Endothelial cell (in vitro differentiated cells): ENCODE measurements at regions not wholly inside any gene's neighbourhood (a gene's known extent, or its start where the extent isn't known, plus 50 kb on each side); places are given as distances from the start of the nearest gene placed in this dataset.

Experiments used
- DNase-seq: peaks from one replicate; pipeline ENCODE4 v3.0.0; 2021; ENCODE audit warnings: low spot score
- H3K27ac Mint-ChIP-seq: one replicate; pipeline ENCODE4 v1.8.0; 2021; ENCODE audit warnings: mixed read lengths, inconsistent platforms; ENCODE audit not compliant: unreplicated experiment
- H3K27me3 Mint-ChIP-seq: one replicate; pipeline ENCODE4 v1.8.0; 2021; ENCODE audit warnings: mild to moderate bottlenecking, moderate library complexity, mixed read lengths, inconsistent platforms; ENCODE audit not compliant: unreplicated experiment
- H3K36me3 Mint-ChIP-seq: one replicate; pipeline ENCODE4 v1.8.0; 2021; ENCODE audit warnings: mild to moderate bottlenecking, low read depth, mixed read lengths, inconsistent platforms; ENCODE audit not compliant: unreplicated experiment
- H3K4me1 Mint-ChIP-seq: one replicate; pipeline ENCODE4 v1.8.0; 2021; ENCODE audit warnings: mild to moderate bottlenecking, mixed read lengths, inconsistent platforms; ENCODE audit not compliant: unreplicated experiment
- H3K4me3 Mint-ChIP-seq: one replicate; pipeline ENCODE4 v1.8.0; 2021; ENCODE audit warnings: mild to moderate bottlenecking, mixed read lengths, inconsistent platforms; ENCODE audit not compliant: unreplicated experiment
- H3K9me3 Mint-ChIP-seq: one replicate; pipeline ENCODE4 v1.8.0; 2021; ENCODE audit warnings: mixed read lengths, inconsistent platforms; ENCODE audit not compliant: unreplicated experiment
- CTCF ChIP-seq: fragments of 200-600 bp; sonication (generic); IDR thresholded peaks from one replicate; pipeline ENCODE4 v1.5.0; 2021; ENCODE audit warnings: antibody characterized with exemption; ENCODE audit not compliant: unreplicated experiment

GRCh38 chr14:25488961-25489360 lies 439.0 kb upstream of the STXBP6 start:
- no peak overlapping the region for H3K27ac Mint-ChIP-seq
- no peak overlapping the region for H3K4me3 Mint-ChIP-seq
- no peak for TF ChIP-seq CTCF
- peaks cover 3% of the 10 kb centered on the region for H3K4me1 Mint-ChIP-seq
- H3K27me3 Mint-ChIP-seq: no peaks in the 10 kb centered on the region
- no peak for DNase-seq
- no peaks in the 10 kb centered on the region for H3K9me3 Mint-ChIP-seq
- H3K36me3 Mint-ChIP-seq: no peaks in the 10 kb centered on the region

GRCh38 chr14:25485381-25485780 lies 435.4 kb upstream of the STXBP6 start:
- no peak for TF ChIP-seq CTCF
- Mint-ChIP-seq H3K4me3 (no peak overlapping the region), H3K4me1 (no peaks in the 10 kb centered on the region), H3K27ac (no peak overlapping the region), H3K9me3 (no peaks in the 10 kb centered on the region), H3K36me3 (no peaks in the 10 kb centered on the region), H3K27me3 (no peaks in the 10 kb centered on the region)
- no peak for DNase-seq

DNA sequence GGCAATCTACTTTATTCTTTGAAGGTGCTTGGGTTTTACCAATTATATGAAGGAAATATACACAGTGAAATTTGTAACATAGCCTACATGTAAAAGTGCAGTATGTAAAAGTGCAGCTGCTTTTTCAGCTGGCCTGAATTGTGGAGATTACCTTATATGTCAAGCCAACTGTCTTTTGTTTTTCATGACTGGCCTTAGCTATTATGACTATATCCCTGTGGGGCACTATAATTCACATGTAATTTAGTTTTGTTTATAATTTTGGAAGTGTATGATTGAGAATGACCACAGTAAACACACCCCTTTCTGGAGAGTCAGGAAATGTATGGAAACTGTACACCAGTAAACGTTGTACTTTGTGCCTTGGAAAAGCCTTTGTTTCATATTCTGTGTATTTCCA lies 435.0 kb upstream of the STXBP6 start:
- Mint-ChIP-seq H3K9me3 (no peaks in the 10 kb centered on the region), H3K27ac (no peak overlapping the region), H3K4me3 (no peak overlapping the region), H3K36me3 (no peaks in the 10 kb centered on the region), H3K4me1 (no peaks in the 10 kb centered on the region), H3K27me3 (no peaks in the 10 kb centered on the region)
- TF ChIP-seq CTCF: no peak
- no peak for DNase-seq

- Mint-ChIP-seq H3K9me3 (no peaks in the 10 kb centered on the region), H3K4me3 (no peak overlapping the region), H3K36me3 (no peaks in the 10 kb centered on the region), H3K4me1 (no peaks in the 10 kb centered on the region), H3K27me3 (no peaks in the 10 kb centered on the region), H3K27ac (no peak overlapping the region)
- no peak for DNase-seq
- no peak for TF ChIP-seq CTCF
These were observed 434.3 kb upstream of the STXBP6 start for GRCh38 chr14:25484235-25484634.

- H3K4me3 Mint-ChIP-seq: no peak overlapping the region
- no peak for DNase-seq
These were observed 427.6 kb upstream of the STXBP6 start for GRCh38 chr14:25477316-25478098.

More at GRCh38 chr14:25477316-25478098, 427.6 kb upstream of the STXBP6 start:
- no peak for TF ChIP-seq CTCF
- Mint-ChIP-seq H3K27me3 (peaks cover 1% of the 10 kb centered on the region), H3K27ac (no peak overlapping the region), H3K9me3 (no peaks in the 10 kb centered on the region), H3K36me3 (no peaks in the 10 kb centered on the region), H3K4me1 (no peaks in the 10 kb centered on the region)
